Kidney (tissue), 13 donors: ENCODE measurements at regions not wholly inside any gene's neighbourhood (a gene's known extent, or its start where the extent isn't known, plus 50 kb on each side); places are given as distances from the start of the nearest gene placed in this dataset.

Experiments
- DNase-seq, 5 donors: peaks; one replicate each; pipeline ENCODE4 v3.0.0-alpha.2; 2013 to 2020
- FAIRE-seq: peaks from 2 replicates; lab custom pipeline; 2012; peaks lifted over from hg19 to GRCh38; lab: Jason Lieb, UNC
- H3K27ac ChIP-seq, 2 donors: one replicate each; pipeline ENCODE4 v1.7.0; 2013; ENCODE audit warnings: low read depth in 2 of 2, low read length in 2 of 2, inconsistent platforms in 1 of 2
- H3K27me3 ChIP-seq: one replicate; pipeline ENCODE4 v1.7.1; 2013; ENCODE audit warnings: low read length, inconsistent platforms; ENCODE audit not compliant: control insufficient read depth, insufficient read depth
- H3K36me3 ChIP-seq, 3 donors: one replicate each; pipeline versions ENCODE4 v1.7.0 to v1.7.1; 2013; ENCODE audit warnings: low read length in 3 of 3, control low read depth in 1 of 3, inconsistent platforms in 1 of 3; ENCODE audit not compliant: insufficient read depth in 3 of 3, control insufficient read depth in 2 of 3
- H3K4me1 ChIP-seq, 3 donors: one replicate each; pipeline versions ENCODE4 v1.7.0 to v1.7.1; 2013; ENCODE audit warnings: low read length in 3 of 3, inconsistent platforms in 1 of 3, low read depth in 1 of 3; ENCODE audit not compliant: control insufficient read depth in 2 of 3, insufficient read depth in 2 of 3
- H3K4me3 ChIP-seq, 3 donors: one replicate each; pipeline versions ENCODE4 v1.7.0 to v1.8.1; 2013; ENCODE audit warnings: low read length in 3 of 3, control low read depth in 1 of 3, inconsistent platforms in 1 of 3
- H3K9ac ChIP-seq, 3 donors: one replicate each; pipeline versions ENCODE4 v1.7.0 to v1.7.1; 2013; ENCODE audit warnings: low read length in 3 of 3, control low read depth in 1 of 3, inconsistent platforms in 1 of 3
- H3K9me3 ChIP-seq, 3 donors: one replicate each; pipeline versions ENCODE4 v1.7.0 to v1.7.1; 2013; ENCODE audit warnings: low read length in 3 of 3, control low read depth in 1 of 3, inconsistent platforms in 1 of 3; ENCODE audit not compliant: control insufficient read depth in 2 of 3, insufficient read depth in 1 of 3
- intact Hi-C: fragments of 100-400 bp; cut with DNase I; formaldehyde crosslinking; loops from one replicate; pipeline ENCODE4 v1.11.1; 2022
- TF ChIP-seq, protein P1 (sequence below): IDR thresholded peaks from 3 replicates; pipeline ENCODE4 v1.5.1; 2012; ENCODE audit warnings: mild to moderate bottlenecking, moderate library complexity, borderline replicate concordance; ENCODE audit not compliant: insufficient read depth; ENCODE audit errors: extremely low read depth
- donor health status: control.
- donor health status: control.
- donor health status: control.
- donor health status: control.
- donor health status: control.
- donor health status: DM: yes; HTN: yes; CAD: no.
- donor health status: Normal renal cell carcinoma (clear cell type).

GRCh38 chr4:137343221-137343620, 189.1 kb downstream of the PCDH18 start:
- Histone ChIP-seq H3K9me3 (no peaks in the 10 kb centered on the region), H3K36me3 (no peaks in the 10 kb centered on the region), H3K4me1 (no peaks in the 10 kb centered on the region), H3K27me3 (no peaks in the 10 kb centered on the region), H3K4me3 (no peak overlapping the region), H3K9ac (no peak overlapping the region), H3K27ac (no peak overlapping the region)
- no peak for DNase-seq
- intact Hi-C loops, result no loop called here
- FAIRE-seq, result no peak
- TF ChIP-seq, protein P1, sequence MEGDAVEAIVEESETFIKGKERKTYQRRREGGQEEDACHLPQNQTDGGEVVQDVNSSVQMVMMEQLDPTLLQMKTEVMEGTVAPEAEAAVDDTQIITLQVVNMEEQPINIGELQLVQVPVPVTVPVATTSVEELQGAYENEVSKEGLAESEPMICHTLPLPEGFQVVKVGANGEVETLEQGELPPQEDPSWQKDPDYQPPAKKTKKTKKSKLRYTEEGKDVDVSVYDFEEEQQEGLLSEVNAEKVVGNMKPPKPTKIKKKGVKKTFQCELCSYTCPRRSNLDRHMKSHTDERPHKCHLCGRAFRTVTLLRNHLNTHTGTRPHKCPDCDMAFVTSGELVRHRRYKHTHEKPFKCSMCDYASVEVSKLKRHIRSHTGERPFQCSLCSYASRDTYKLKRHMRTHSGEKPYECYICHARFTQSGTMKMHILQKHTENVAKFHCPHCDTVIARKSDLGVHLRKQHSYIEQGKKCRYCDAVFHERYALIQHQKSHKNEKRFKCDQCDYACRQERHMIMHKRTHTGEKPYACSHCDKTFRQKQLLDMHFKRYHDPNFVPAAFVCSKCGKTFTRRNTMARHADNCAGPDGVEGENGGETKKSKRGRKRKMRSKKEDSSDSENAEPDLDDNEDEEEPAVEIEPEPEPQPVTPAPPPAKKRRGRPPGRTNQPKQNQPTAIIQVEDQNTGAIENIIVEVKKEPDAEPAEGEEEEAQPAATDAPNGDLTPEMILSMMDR, result no peak

GRCh38 chr4:137333031-137333430, 199.3 kb downstream of the PCDH18 start:
- no peak for FAIRE-seq

DNA sequence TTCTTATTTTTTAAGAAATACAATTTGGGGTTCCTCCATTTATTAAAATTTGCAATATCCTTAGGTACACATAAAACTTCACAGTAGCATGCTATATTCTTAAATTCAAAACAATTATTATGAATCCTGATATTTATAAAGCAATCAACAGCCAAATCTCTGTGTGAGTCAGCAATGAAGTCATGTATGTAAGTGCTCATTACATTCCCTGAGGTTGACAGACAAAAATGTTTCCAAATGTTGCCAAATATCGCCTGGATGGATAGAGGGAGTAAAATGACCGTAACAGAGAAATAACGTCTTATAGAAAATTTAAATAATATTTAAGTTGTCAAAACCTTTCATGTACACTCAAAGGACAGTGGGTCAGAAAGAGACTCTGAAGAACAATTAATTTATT, 220.0 kb downstream of the PCDH18 start:
- Histone ChIP-seq H3K4me3 (no peak overlapping the region), H3K27ac (no peak overlapping the region), H3K27me3 (no peaks in the 10 kb centered on the region), H3K9ac (no peak overlapping the region), H3K9me3 (no peaks in the 10 kb centered on the region), H3K4me1 (no peaks in the 10 kb centered on the region), H3K36me3 (no peaks in the 10 kb centered on the region)
- TF ChIP-seq, protein P1, result no peak
- FAIRE-seq, result no peak
- intact Hi-C loops, result no loop called here
- DNase-seq, result no peak

More at GRCh38 chr4:137333031-137333430, 199.3 kb downstream of the PCDH18 start:
- no peak for DNase-seq
- peaks cover 0 to 2% (median 0%) of the 10 kb centered on the region in 3 donors for H3K9me3 ChIP-seq
- H3K36me3 ChIP-seq, result no peaks in the 10 kb centered on the region
- no peaks in the 10 kb centered on the region for H3K27me3 ChIP-seq
- TF ChIP-seq, protein P1, result no peak
- intact Hi-C loops, result no loop called here
- no peak overlapping the region for H3K9ac ChIP-seq
- no peaks in the 10 kb centered on the region for H3K4me1 ChIP-seq
- no peak overlapping the region for H3K27ac ChIP-seq
- H3K4me3 ChIP-seq, result no peak overlapping the region
